ENCODE measurements at regions not wholly inside any gene's neighbourhood (a gene's known extent, or its start where the extent isn't known, plus 50 kb on each side); places are given as distances from the start of the nearest gene placed in this dataset.

GRCh38 chr6:121760191-121760590 is 324.7 kb downstream of the GJA1 start:
- H3K4me2 ChIP-seq (ENCODE audit: low read length) = no peak overlapping the region
- H3K9ac ChIP-seq (ENCODE audit: low read length) = no peak overlapping the region
- no peak overlapping the region for H2AFZ ChIP-seq (ENCODE audit: low read depth, low read length)
- H3K9me2 ChIP-seq (ENCODE audit: insufficient read depth, low read length) = no peaks in the 10 kb centered on the region
- no peaks in the 10 kb centered on the region for H3K79me2 ChIP-seq (replicated peaks; ENCODE audit: insufficient read depth, low read length)
- no peak overlapping the region for H3K4me3 ChIP-seq (ENCODE audit: low read length)
- no peaks in the 10 kb centered on the region for H3K36me3 ChIP-seq (ENCODE audit: insufficient read depth, low read length)
- H3K9me3 ChIP-seq (ENCODE audit: low read length) = no peaks in the 10 kb centered on the region
- TF ChIP-seq EZH2 (IDR thresholded peaks at IDR 0.05; ENCODE audit: borderline replicate concordance, insufficient read depth, low read length, poor library complexity, severe bottlenecking) (no peak), REST (IDR thresholded peaks at IDR 0.05; ENCODE audit: borderline replicate concordance) (no peak), EP300 (conservative IDR thresholded peaks at IDR 0.05; ENCODE audit: poor library complexity, severe bottlenecking) (no peak), SMC3 (conservative IDR thresholded peaks at IDR 0.05; ENCODE audit: poor library complexity) (no peak), TAF1 (IDR thresholded peaks at IDR 0.05; ENCODE audit: low read depth) (no peak), RAD21 (conservative IDR thresholded peaks at IDR 0.05) (no peak), MXI1 (conservative IDR thresholded peaks at IDR 0.05; ENCODE audit: poor library complexity, severe bottlenecking) (no peak), POLR2AphosphoS5 (IDR thresholded peaks at IDR 0.05) (no peak), CTCF (IDR thresholded peaks at IDR 0.05; ENCODE audit: poor library complexity, severe bottlenecking) (no peak)
- H4K20me1 ChIP-seq (ENCODE audit: insufficient read depth) = no peaks in the 10 kb centered on the region
- no peak overlapping the region for H3K27ac ChIP-seq (ENCODE audit: low read length)
- H3F3A ChIP-seq (ENCODE audit: insufficient read depth, low read length, poor library complexity, severe bottlenecking) = no peaks in the 10 kb centered on the region
- no peaks in the 10 kb centered on the region for H3K27me3 ChIP-seq (ENCODE audit: insufficient read depth, low read depth, low read length)

- H3K27ac ChIP-seq (ENCODE audit: low read length) = no peak overlapping the region
- no peaks in the 10 kb centered on the region for H3K27me3 ChIP-seq (ENCODE audit: insufficient read depth, low read depth, low read length)
- no peak overlapping the region for H3K9ac ChIP-seq (ENCODE audit: low read length)
- no peaks in the 10 kb centered on the region for H3K36me3 ChIP-seq (ENCODE audit: insufficient read depth, low read length)
- no peaks in the 10 kb centered on the region for H4K20me1 ChIP-seq (ENCODE audit: insufficient read depth)
- no peak overlapping the region for H2AFZ ChIP-seq (ENCODE audit: low read depth, low read length)
- TF ChIP-seq REST (IDR thresholded peaks at IDR 0.05; ENCODE audit: borderline replicate concordance) = no peak
- TF ChIP-seq RAD21 (conservative IDR thresholded peaks at IDR 0.05) = no peak
- no peak for TF ChIP-seq MXI1 (conservative IDR thresholded peaks at IDR 0.05; ENCODE audit: poor library complexity, severe bottlenecking)
- no peak for TF ChIP-seq TAF1 (IDR thresholded peaks at IDR 0.05; ENCODE audit: low read depth)
- no peak for TF ChIP-seq POLR2AphosphoS5 (IDR thresholded peaks at IDR 0.05)
- TF ChIP-seq EP300 (conservative IDR thresholded peaks at IDR 0.05; ENCODE audit: poor library complexity, severe bottlenecking) = no peak
- no peak for TF ChIP-seq SMC3 (conservative IDR thresholded peaks at IDR 0.05; ENCODE audit: poor library complexity)
- TF ChIP-seq CTCF (IDR thresholded peaks at IDR 0.05; ENCODE audit: poor library complexity, severe bottlenecking) = no peak
- no peak for TF ChIP-seq EZH2 (IDR thresholded peaks at IDR 0.05; ENCODE audit: borderline replicate concordance, insufficient read depth, low read length, poor library complexity, severe bottlenecking)
- H3K9me3 ChIP-seq (ENCODE audit: low read length) = no peaks in the 10 kb centered on the region
- H3F3A ChIP-seq (ENCODE audit: insufficient read depth, low read length, poor library complexity, severe bottlenecking) = no peaks in the 10 kb centered on the region
- H3K79me2 ChIP-seq (replicated peaks; ENCODE audit: insufficient read depth, low read length) = no peaks in the 10 kb centered on the region
- H3K4me3 ChIP-seq (ENCODE audit: low read length) = no peak overlapping the region
- no peak overlapping the region for H3K4me2 ChIP-seq (ENCODE audit: low read length)
- H3K9me2 ChIP-seq (ENCODE audit: insufficient read depth, low read length) = no peaks in the 10 kb centered on the region
Observed at GRCh38 chr6:121760745-121761144, 325.3 kb downstream of the GJA1 start.
